AG10803 (cell line): ENCODE measurements at regions not wholly inside any gene's neighbourhood (a gene's known extent, or its start where the extent isn't known, plus 50 kb on each side); places are given as distances from the start of the nearest gene placed in this dataset.

Source experiments
- DNase-seq: peaks from one replicate; pipeline ENCODE4 v3.0.0; 2010; ENCODE audit warnings: low read depth
- H3K4me3 ChIP-seq: 2 replicates; pipeline ENCODE4 v1.5.1; 2011; ENCODE audit warnings: mild to moderate bottlenecking, low read length, control low read depth
- TF ChIP-seq, protein P1 (sequence below): conservative IDR thresholded peaks from 2 replicates; pipeline ENCODE4 v1.5.1; 2011; ENCODE audit warnings: mild to moderate bottlenecking, low read length, control low read depth, inconsistent platforms

DNA sequence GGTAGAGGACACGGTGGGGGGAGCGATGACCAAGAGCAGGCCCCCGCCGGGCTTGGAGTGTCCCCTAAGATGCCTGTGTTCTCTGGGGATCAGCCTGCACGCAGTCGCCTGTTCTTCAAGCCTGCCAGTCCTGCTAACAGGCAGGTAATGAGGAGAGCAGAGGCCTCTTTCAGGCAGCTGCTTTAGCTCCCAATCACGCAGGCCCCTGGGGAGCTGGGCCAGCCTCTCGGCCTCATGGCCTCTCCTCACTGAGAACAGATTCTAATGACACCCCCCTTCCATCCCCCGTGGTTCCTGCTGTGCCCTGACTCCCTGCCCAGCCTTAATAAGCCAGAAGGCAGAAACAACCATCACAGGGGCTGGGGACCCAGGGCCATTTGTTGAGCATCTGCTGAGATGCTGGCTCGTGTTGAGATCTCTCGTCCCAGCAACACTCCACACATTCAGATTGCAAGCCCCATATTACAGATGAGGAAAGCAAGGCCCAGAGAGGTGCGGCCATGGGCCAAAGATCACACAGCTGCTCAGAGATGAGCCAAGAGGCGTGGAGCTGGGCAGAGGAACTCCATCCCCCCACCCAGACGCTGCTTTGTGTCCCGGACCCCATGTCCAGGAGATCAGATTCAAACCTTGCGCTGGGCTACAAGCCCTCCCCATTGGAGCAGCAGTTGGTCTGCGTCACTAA, 71.6 kb upstream of the CASZ1 start:
- TF ChIP-seq, protein P1, sequence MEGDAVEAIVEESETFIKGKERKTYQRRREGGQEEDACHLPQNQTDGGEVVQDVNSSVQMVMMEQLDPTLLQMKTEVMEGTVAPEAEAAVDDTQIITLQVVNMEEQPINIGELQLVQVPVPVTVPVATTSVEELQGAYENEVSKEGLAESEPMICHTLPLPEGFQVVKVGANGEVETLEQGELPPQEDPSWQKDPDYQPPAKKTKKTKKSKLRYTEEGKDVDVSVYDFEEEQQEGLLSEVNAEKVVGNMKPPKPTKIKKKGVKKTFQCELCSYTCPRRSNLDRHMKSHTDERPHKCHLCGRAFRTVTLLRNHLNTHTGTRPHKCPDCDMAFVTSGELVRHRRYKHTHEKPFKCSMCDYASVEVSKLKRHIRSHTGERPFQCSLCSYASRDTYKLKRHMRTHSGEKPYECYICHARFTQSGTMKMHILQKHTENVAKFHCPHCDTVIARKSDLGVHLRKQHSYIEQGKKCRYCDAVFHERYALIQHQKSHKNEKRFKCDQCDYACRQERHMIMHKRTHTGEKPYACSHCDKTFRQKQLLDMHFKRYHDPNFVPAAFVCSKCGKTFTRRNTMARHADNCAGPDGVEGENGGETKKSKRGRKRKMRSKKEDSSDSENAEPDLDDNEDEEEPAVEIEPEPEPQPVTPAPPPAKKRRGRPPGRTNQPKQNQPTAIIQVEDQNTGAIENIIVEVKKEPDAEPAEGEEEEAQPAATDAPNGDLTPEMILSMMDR = no peak
- H3K4me3 ChIP-seq = no peak overlapping the region
- no peak for DNase-seq

DNA sequence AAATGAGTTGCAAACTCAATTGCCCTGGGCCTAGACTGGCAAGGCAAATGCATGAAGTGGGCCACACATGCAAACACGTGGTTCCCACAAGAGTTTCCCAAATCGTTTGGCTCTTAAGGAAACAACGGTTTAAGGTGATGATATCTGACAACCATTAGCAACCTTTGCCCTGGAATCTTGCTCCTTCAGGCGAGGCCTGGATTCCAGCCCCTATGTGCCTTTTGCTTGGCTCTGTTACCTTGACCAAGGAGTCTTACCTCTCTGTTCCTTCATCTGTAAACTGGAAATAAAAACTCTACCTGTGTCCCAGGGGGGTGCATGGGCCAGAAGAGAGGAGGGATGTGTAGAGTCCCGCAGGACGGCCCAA, 72.1 kb upstream of the CASZ1 start:
- DNase-seq = no peak
- H3K4me3 ChIP-seq = no peak overlapping the region
- TF ChIP-seq, protein P1 = no peak

DNA sequence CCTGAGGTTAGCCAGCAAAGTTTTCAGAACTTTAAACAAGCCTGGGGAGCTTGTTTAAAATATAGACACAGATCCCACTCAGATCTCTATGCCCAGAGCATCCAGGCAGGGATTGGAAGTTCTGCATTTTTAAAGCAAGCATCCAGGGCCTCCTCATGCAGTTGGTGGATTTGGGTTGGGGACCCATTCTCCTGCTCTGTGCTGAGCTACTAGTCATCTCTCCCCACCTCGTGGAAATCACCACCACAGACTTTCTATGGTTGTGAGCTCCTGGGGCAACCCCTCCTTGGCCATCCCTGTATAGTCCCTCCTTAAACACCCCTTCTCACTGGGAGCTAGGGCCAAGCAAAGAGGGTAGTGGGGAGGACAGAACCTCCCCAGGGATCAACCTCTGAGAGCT, 73.5 kb upstream of the CASZ1 start:
- TF ChIP-seq, protein P1 = no peak
- H3K4me3 ChIP-seq = no peak overlapping the region
- no peak for DNase-seq

DNA sequence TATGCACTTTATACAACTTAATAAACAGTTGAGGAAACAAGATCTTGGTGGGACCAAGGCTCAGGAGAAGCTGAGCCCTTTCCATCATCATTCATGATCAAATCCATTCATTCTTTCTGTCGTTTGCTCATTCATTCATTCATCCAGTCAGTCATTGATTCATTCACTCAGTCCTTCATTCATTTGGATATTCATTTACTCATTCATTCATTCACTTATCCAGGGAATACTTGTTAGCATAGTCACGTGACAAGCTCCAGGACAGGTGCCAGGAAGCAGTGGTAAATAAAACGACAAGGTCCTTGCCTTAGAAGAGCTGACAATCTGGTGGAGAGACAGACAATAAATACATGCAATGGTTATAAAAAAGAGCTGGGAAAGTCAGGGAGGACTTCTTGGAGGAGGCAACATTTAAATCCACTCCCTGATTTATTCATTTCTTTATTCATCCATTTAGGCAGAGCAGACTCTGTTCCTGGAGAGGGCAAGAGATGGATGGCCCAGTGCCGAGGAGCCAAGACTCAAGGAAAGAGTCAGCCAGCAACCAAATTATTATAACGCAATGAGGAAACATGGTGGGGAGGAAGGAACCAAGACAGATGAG, 74.1 kb upstream of the CASZ1 start:
- H3K4me3 ChIP-seq = no peak overlapping the region
- no peak for DNase-seq
- TF ChIP-seq, protein P1 = no peak

DNA sequence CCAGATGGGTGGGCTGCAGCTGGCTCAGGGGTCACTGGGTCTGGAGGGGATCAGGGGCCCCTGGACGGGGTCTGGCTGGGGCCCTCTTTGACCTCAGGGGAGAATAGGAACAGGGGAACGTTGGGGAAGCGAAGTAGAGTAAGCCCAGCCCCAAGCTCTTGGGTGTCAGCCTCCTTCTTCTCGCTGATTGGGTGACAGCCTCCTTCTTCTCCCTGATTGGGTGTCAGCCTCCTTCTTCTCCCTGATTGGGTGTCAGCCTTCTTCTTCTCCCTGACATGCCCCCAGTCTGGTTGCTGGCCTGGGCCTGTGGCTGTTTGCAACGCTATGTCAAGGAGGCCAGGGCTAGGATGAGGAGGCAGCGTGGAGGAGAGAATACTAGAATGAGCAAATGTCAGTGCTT, 76.7 kb upstream of the CASZ1 start:
- no peak for DNase-seq
- TF ChIP-seq, protein P1 = no peak
- H3K4me3 ChIP-seq = no peak overlapping the region

DNA sequence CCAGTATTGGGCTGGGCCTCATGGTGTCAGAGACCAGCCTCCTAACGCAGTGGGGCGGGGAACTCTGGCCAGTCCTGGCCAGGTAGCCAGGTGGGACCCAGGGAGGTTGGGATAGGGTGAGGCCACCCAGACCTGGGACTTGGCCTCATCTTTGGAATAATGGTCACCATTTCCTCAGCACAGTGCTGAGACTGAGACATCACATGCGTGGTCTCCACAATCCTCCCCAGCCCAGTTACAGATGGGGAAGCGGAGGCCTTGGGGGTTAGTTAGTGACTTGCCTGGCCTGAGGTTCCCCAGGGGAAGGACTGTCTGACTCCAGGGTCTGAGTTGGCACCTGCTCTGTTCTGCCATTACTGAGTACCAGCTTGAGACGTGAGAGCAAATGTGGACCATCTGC, 77.9 kb upstream of the CASZ1 start:
- DNase-seq = no peak
- H3K4me3 ChIP-seq = no peak overlapping the region
- TF ChIP-seq, protein P1 = no peak

DNA sequence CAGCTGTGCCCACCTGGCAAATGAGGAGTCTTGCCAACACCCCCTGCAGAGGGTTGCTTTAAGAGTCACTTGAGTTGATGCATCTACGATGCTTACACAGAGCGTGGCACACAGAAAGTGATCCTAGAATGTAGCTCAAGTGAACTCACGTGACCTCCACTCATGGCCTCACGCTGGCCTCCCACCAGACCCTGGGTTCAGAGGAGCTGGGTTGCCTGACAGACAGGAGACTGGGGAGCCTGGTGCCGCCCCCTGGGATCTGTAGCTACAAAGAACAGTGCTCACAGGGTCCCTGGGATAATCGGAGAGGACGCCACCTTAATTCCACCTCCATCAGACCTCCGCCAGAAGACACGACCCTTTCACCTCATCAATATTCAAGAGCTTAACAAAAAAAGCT, 81.4 kb upstream of the CASZ1 start:
- H3K4me3 ChIP-seq = no peak overlapping the region
- DNase-seq = no peak
- TF ChIP-seq, protein P1 = no peak
